Astrocyte of the spinal cord (primary cell): ENCODE measurements at regions not wholly inside any gene's neighbourhood (a gene's known extent, or its start where the extent isn't known, plus 50 kb on each side); places are given as distances from the start of the nearest gene placed in this dataset.

Source experiments
- DNase-seq: peaks from one replicate; pipeline ENCODE4 v3.0.0; 2011; ENCODE audit warnings: low read depth, low spot score
- H3K4me3 ChIP-seq: 2 replicates; pipeline ENCODE4 v1.5.1; 2011; ENCODE audit warnings: low read depth, mild to moderate bottlenecking, low read length, moderate library complexity
- in situ Hi-C: cut with HindIII; loops from 2 replicates; pipeline ENCODE4 v1.10.0; 2017; ENCODE audit warnings: low sequenced_read_pairs
- TF ChIP-seq, protein P1 (sequence below): IDR thresholded peaks from 2 replicates; pipeline ENCODE4 v1.5.1; 2012; ENCODE audit warnings: low read depth, mild to moderate bottlenecking, low read length, inconsistent platforms

- no peak for DNase-seq
- TF ChIP-seq, protein P1, sequence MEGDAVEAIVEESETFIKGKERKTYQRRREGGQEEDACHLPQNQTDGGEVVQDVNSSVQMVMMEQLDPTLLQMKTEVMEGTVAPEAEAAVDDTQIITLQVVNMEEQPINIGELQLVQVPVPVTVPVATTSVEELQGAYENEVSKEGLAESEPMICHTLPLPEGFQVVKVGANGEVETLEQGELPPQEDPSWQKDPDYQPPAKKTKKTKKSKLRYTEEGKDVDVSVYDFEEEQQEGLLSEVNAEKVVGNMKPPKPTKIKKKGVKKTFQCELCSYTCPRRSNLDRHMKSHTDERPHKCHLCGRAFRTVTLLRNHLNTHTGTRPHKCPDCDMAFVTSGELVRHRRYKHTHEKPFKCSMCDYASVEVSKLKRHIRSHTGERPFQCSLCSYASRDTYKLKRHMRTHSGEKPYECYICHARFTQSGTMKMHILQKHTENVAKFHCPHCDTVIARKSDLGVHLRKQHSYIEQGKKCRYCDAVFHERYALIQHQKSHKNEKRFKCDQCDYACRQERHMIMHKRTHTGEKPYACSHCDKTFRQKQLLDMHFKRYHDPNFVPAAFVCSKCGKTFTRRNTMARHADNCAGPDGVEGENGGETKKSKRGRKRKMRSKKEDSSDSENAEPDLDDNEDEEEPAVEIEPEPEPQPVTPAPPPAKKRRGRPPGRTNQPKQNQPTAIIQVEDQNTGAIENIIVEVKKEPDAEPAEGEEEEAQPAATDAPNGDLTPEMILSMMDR, result no peak
- in situ Hi-C loops, result no loop called here
- H3K4me3 ChIP-seq, result no peak overlapping the region
Measured at GRCh38 chr5:24817966-24818365, 173.2 kb upstream of the CDH10 start.

- no peak overlapping the region for H3K4me3 ChIP-seq
- TF ChIP-seq, protein P1, result no peak
- in situ Hi-C loops, result no loop called here
- DNase-seq, result peak; percentile 1
Measured at GRCh38 chr5:24816206-24816605, 171.4 kb upstream of the CDH10 start.

DNA sequence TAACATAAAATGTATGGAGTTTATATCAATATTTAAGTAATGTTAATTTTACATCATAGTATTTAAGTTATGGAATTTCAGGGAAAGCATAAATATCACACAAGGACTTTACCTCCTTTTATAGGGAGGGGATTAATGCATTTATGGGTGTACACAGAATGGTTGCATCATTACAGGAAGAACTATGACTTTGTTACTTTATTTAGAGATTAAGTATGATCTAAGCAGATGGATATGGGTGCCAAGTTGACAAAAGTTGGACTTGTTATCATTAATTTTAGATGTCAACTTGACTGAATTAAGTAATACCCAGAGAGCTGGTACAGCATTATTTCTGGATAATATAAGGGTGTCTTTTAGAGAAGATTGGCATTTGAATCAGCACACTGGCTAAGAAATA, 160.5 kb upstream of the CDH10 start:
- TF ChIP-seq, protein P1, result no peak
- in situ Hi-C loops, result no loop called here
- no peak overlapping the region for H3K4me3 ChIP-seq
- no peak for DNase-seq

DNA sequence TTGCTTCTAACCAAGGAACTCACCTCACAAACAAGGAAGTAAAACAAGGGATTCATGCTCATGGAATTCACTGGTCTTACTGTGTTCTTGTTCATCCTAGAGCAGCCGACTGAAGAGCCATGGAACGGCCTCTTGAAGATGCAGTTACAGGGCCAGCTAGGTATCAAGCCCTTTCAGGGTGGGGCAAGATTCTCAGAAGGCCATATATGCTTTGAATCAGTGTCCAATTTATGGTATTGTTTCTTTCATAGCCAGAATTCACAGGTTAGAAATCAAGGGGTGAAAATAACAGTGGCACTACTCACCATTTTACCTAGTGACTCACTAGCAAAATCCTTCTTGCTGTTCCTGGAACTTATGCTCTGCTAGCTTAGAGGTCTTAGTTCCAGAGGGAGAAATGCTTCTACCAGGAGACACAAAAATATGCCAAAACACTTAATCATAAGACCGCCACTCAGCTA, 159.5 kb upstream of the CDH10 start:
- in situ Hi-C loops, result no loop called here

GRCh38 chr5:24791326-24791725, 146.5 kb upstream of the CDH10 start:
- in situ Hi-C loops, result no loop called here
- no peak for DNase-seq
- TF ChIP-seq, protein P1, result no peak
- H3K4me3 ChIP-seq, result no peak overlapping the region

More for the DNA sequence above, 159.5 kb upstream of the CDH10 start:
- DNase-seq, result peak; percentile 43
- TF ChIP-seq, protein P1, result no peak
- no peak overlapping the region for H3K4me3 ChIP-seq

GRCh38 chr5:24789611-24790351, 145.0 kb upstream of the CDH10 start:
- TF ChIP-seq, protein P1, result no peak
- H3K4me3 ChIP-seq, result no peak overlapping the region
- in situ Hi-C loops, result no loop called here
- no peak for DNase-seq
